HEK293 (cell line): ENCODE measurements at regions not wholly inside any gene's neighbourhood (a gene's known extent, or its start where the extent isn't known, plus 50 kb on each side); places are given as distances from the start of the nearest gene placed in this dataset.

Source experiments
- BCL11A ChIP-seq: fragments of 450-650 bp; formaldehyde crosslinking; IDR thresholded peaks from 2 replicates; pipeline ENCODE4 v1.5.1; 2016; ENCODE audit warnings: low read depth, missing biosample characterization, missing genetic modification characterization
- CTCF ChIP-seq: fragments of 450-650 bp; formaldehyde crosslinking; IDR thresholded peaks from 2 replicates; pipeline ENCODE4 v1.5.1; 2016; ENCODE audit warnings: missing biosample characterization, missing genetic modification characterization
- GFI1B ChIP-seq: fragments of 450-650 bp; formaldehyde crosslinking; IDR thresholded peaks from 2 replicates; pipeline ENCODE4 v1.5.1; 2016; ENCODE audit warnings: missing biosample characterization, missing genetic modification characterization
- KLF8 ChIP-seq: fragments of 450-650 bp; formaldehyde crosslinking; IDR thresholded peaks from 2 replicates; pipeline ENCODE4 v1.5.1; 2016; ENCODE audit warnings: missing biosample characterization, missing genetic modification characterization
- PRDM6 ChIP-seq: fragments of 450-650 bp; formaldehyde crosslinking; IDR thresholded peaks from 2 replicates; pipeline ENCODE4 v1.5.1; 2017; ENCODE audit warnings: missing biosample characterization, missing genetic modification characterization
- SETDB1 ChIP-seq: IDR thresholded peaks from one replicate; pipeline ENCODE4 v1.6.1; 2017; ENCODE audit warnings: mild to moderate bottlenecking, low read length, moderate library complexity, mixed read lengths; ENCODE audit not compliant: insufficient read length
- TCF7L2 ChIP-seq: IDR thresholded peaks from 2 replicates; pipeline ENCODE4 v1.6.1; 2011; ENCODE audit warnings: low read depth, mild to moderate bottlenecking, inconsistent platforms, low read length, moderate library complexity, borderline replicate concordance
- YY1 ChIP-seq: fragments of 450-650 bp; formaldehyde crosslinking; IDR thresholded peaks from 2 replicates; pipeline ENCODE4 v1.5.1; 2018; ENCODE audit warnings: missing biosample characterization, missing genetic modification characterization
- ZNF121 ChIP-seq: fragments of 450-650 bp; formaldehyde crosslinking; IDR thresholded peaks from 2 replicates; pipeline ENCODE4 v1.5.1; 2016; ENCODE audit warnings: missing biosample characterization, missing genetic modification characterization
- ZNF140 ChIP-seq: fragments of 450-650 bp; formaldehyde crosslinking; IDR thresholded peaks from 2 replicates; pipeline ENCODE4 v1.5.1; 2016; ENCODE audit warnings: missing biosample characterization, missing genetic modification characterization
- ZNF239 ChIP-seq: fragments of 450-650 bp; formaldehyde crosslinking; IDR thresholded peaks from 2 replicates; pipeline ENCODE4 v1.5.1; 2016; ENCODE audit warnings: missing biosample characterization, missing genetic modification characterization
- ZNF266 ChIP-seq: fragments of 450-650 bp; formaldehyde crosslinking; IDR thresholded peaks from 2 replicates; pipeline ENCODE4 v1.5.1; 2016; ENCODE audit warnings: missing biosample characterization, missing genetic modification characterization, low read depth
- ZNF311 ChIP-seq: fragments of 450-650 bp; formaldehyde crosslinking; IDR thresholded peaks from 2 replicates; pipeline ENCODE4 v1.5.1; 2017; ENCODE audit warnings: missing biosample characterization, missing genetic modification characterization, borderline replicate concordance
- ZNF423 ChIP-seq: fragments of 450-650 bp; formaldehyde crosslinking; IDR thresholded peaks from 2 replicates; pipeline ENCODE4 v1.5.1; 2016; ENCODE audit warnings: missing biosample characterization, missing genetic modification characterization
- ZNF426 ChIP-seq: fragments of 450-650 bp; formaldehyde crosslinking; IDR thresholded peaks from 2 replicates; pipeline ENCODE4 v1.5.1; 2017; ENCODE audit warnings: missing biosample characterization, missing genetic modification characterization, mild to moderate bottlenecking, inconsistent platforms, moderate library complexity
- ZNF449 ChIP-seq: fragments of 450-650 bp; formaldehyde crosslinking; IDR thresholded peaks from 2 replicates; pipeline ENCODE4 v1.5.1; 2017; ENCODE audit warnings: missing biosample characterization, mild to moderate bottlenecking, missing genetic modification characterization, moderate library complexity
- ZNF488 ChIP-seq: fragments of 450-650 bp; formaldehyde crosslinking; IDR thresholded peaks from 2 replicates; pipeline ENCODE4 v1.5.1; 2016; ENCODE audit warnings: missing biosample characterization, missing genetic modification characterization
- ZNF555 ChIP-seq: fragments of 450-650 bp; formaldehyde crosslinking; conservative IDR thresholded peaks from 2 replicates; pipeline ENCODE4 v1.5.1; 2017; ENCODE audit warnings: missing biosample characterization, mild to moderate bottlenecking, missing genetic modification characterization, inconsistent platforms
- ZNF830 ChIP-seq: fragments of 450-650 bp; IDR thresholded peaks from 2 replicates; pipeline ENCODE4 v1.5.0; 2018; ENCODE audit warnings: missing biosample characterization, missing genetic modification characterization, low read depth, mild to moderate bottlenecking, moderate library complexity
- ZNF837 ChIP-seq: fragments of 450-650 bp; formaldehyde crosslinking; IDR thresholded peaks from 2 replicates; pipeline ENCODE4 v1.5.1; 2016; ENCODE audit warnings: missing biosample characterization, missing genetic modification characterization
- TF ChIP-seq, protein P1 (sequence below): fragments of 450-650 bp; formaldehyde crosslinking; conservative IDR thresholded peaks from 2 replicates; pipeline ENCODE4 v1.5.1; 2016; ENCODE audit warnings: low read depth, missing biosample characterization, missing genetic modification characterization

DNA sequence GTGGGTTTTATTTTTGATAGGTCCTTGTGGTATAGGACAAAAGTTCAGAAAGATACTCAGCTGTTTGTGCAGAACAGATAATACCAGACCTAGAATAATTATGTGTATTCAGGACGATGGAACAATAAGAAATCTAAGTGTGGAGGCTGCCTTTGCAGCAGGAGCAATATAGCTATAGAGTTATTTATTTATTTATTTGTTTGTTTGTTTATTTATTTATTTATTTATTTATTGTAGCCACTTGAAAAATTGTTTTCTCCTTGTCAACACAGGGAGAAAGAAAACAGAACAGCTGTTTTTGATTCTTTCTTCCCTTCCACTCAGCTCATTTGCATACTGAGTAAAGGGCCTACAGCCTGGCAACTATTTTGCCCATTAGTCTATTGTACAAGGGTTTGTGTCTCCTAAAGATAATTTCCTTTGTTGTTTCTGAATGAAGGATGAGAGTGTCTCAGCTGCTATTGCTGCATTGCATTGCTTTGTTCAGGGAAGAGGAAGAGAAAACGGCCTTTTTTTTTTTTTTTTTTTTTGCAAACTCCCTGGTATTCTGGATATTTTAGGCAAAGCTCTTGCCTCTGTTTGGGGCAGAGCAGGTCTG lies 56.0 kb upstream of the ESX1 start (continued):
- TF ChIP-seq CTCF (tag by site-specific recombination): no peak
- peak; percentile 37 for TF ChIP-seq ZNF426 (tag by site-specific recombination)
- TF ChIP-seq BCL11A (tag by site-specific recombination): no peak
- no peak for TF ChIP-seq SETDB1
- TF ChIP-seq PRDM6 (tag by site-specific recombination): no peak
- no peak for TF ChIP-seq TCF7L2
- TF ChIP-seq ZNF311 (tag by site-specific recombination): no peak
- no peak for TF ChIP-seq KLF8 (tag by site-specific recombination)
- TF ChIP-seq YY1: no peak
- peak; percentile 44 for TF ChIP-seq ZNF555
- TF ChIP-seq ZNF837: no peak
- no peak for TF ChIP-seq GFI1B
- no peak for TF ChIP-seq ZNF830 (tag by site-specific recombination)
- TF ChIP-seq, protein P1, sequence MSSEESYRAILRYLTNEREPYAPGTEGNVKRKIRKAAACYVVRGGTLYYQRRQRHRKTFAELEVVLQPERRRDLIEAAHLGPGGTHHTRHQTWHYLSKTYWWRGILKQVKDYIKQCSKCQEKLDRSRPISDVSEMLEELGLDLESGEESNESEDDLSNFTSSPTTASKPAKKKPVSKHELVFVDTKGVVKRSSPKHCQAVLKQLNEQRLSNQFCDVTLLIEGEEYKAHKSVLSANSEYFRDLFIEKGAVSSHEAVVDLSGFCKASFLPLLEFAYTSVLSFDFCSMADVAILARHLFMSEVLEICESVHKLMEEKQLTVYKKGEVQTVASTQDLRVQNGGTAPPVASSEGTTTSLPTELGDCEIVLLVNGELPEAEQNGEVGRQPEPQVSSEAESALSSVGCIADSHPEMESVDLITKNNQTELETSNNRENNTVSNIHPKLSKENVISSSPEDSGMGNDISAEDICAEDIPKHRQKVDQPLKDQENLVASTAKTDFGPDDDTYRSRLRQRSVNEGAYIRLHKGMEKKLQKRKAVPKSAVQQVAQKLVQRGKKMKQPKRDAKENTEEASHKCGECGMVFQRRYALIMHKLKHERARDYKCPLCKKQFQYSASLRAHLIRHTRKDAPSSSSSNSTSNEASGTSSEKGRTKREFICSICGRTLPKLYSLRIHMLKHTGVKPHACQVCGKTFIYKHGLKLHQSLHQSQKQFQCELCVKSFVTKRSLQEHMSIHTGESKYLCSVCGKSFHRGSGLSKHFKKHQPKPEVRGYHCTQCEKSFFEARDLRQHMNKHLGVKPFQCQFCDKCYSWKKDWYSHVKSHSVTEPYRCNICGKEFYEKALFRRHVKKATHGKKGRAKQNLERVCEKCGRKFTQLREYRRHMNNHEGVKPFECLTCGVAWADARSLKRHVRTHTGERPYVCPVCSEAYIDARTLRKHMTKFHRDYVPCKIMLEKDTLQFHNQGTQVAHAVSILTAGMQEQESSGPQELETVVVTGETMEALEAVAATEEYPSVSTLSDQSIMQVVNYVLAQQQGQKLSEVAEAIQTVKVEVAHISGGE (tag by site-specific recombination): peak; percentile 30; the same call in 1 of the 2 replicates
- TF ChIP-seq ZNF140: 0 out of 2 replicates have a peak, but pooled peaks have one; percentile 40
- TF ChIP-seq ZNF449 (tag by site-specific recombination): no peak
- TF ChIP-seq ZNF266 (tag by site-specific recombination): peak; percentile 52; the same call in 1 of the 2 replicates
- no peak for TF ChIP-seq ZNF488 (tag by site-specific recombination)
- no peak for TF ChIP-seq ZNF239
- TF ChIP-seq ZNF121 (tag by site-specific recombination): no peak
- no peak for TF ChIP-seq ZNF423
- TF ChIP-seq, all 188 proteins: peak for 6
